ENCODE measurements at regions not wholly inside any gene's neighbourhood (a gene's known extent, or its start where the extent isn't known, plus 50 kb on each side); places are given as distances from the start of the nearest gene placed in this dataset.
A peak's percentile ranks its signal among the peaks of the same experiment; 100 is the strongest.

DNA sequence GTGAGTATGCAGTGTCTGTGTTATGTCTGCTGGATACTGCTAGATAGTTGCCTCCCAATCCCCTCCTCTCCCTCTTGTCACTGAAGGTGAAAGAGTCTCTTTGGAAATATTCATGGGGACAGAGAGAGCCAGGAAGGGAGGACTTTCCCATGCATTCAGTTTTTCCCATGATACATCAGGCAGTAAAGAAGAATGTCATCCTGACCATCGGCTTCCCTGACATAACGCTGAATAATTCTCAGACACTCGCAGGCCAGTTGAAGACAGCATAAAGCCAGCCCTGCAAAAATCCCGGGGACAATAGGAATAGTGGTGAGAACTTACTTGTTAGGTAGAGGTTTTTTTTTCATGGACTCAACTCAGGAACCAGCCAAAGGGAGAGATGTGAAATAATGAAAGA lies 58.1 kb downstream of the KLF4 start:
- no peak for DNase-seq

DNA sequence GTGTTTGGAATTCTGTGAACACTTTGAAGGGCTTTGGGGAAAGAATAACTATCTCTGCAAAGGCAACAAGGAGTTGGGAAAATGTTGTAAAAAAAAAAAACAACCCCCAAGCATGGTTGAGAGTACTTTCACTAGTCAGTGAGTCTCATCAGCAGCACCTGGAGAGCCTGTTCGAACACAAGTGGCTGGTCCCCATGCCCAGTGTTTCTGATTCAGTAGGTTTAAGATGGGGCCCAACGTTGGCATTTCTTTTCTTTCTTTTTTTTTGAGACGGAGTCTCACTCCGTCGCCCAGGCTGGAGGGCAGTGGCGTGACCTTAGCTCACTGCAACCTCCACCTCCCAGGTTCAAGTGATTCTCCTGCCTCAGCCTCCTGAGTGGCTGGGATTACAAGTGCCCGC lies 59.5 kb downstream of the KLF4 start:
- DNase-seq, result no peak

DNA sequence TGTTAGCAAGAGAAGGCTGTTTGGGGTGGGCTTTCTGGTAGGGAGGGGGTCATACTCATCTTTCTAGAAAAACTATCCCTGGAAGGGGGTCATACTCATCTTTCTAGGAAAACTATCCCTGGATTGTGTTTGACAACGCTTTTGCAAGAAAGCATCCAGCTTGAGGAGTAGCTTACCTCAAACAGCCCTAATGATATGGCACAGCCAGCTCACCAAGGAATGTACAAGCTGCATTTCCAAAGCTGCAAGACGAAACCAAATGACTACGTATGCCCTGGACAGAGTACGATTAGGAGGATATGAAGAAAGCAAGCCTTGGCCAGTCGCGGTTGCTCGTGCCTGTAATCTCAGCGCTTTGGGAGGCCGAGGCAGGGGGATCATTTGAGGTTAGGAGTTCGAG lies 63.4 kb downstream of the KLF4 start:
- no peak for DNase-seq

DNA sequence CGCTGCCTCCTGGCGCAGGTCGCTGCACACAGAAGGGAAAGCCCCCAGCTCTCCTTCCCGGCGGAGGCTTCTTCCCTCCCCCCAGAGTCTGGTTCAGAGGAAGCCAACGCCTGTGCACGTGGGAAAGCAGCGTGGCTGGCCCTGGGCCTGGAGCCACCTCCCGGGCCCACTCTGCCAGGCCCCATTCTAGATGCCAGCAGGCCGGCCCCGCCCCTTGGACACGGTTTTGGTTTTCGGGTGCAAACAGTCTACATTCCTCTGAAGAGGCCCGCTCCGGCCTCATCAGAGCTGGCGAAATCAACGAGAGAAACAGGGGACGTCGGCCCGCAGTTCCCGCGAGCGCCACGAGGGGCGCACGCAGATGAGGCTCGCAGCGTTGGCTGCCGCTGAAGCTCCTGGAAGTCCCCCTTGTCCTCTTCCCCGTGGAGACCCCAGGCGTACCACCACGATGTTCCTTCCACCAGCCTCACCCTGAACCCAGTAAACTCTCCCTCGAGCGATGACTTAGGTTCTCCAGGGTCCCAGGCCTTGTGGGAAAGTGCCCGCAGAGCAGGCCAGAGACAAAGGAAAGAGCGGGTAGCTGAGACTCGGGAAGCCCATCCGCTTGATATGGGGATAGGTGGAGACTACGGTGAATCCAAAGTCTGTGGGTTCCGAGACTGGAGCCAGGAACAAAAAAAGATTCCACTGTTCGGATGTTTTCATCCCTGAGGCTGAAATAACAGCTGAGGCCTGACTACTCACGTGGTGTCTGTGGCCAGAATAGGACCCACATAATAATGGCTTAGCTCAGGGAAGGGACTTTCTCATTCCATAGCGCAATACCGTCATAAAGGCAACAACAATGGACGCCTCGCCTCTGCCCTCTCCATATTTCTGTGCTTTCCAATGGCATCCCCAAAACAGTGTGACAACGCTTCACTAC lies 64.2 kb downstream of the KLF4 start:
- DNase-seq, result no peak

DNA sequence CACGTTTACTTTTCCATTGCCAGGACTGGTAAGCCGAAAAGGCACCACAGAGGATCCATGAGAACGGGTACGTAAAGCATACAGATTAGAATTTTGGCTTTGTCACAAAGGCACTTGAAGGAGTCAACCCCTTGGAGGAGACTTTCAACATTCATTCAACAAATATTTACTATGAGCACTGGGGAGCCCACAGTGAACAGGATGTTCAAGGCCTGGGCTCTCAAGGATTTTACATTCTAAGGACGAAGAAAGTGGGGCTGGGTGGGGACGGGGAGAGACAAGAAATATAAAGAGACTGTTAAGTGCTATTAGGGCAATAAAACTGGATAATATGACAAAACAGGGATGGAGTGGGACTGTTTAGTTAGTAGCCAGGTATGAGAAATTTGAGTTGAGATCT lies 66.0 kb downstream of the KLF4 start:
- DNase-seq, result no peak

DNA sequence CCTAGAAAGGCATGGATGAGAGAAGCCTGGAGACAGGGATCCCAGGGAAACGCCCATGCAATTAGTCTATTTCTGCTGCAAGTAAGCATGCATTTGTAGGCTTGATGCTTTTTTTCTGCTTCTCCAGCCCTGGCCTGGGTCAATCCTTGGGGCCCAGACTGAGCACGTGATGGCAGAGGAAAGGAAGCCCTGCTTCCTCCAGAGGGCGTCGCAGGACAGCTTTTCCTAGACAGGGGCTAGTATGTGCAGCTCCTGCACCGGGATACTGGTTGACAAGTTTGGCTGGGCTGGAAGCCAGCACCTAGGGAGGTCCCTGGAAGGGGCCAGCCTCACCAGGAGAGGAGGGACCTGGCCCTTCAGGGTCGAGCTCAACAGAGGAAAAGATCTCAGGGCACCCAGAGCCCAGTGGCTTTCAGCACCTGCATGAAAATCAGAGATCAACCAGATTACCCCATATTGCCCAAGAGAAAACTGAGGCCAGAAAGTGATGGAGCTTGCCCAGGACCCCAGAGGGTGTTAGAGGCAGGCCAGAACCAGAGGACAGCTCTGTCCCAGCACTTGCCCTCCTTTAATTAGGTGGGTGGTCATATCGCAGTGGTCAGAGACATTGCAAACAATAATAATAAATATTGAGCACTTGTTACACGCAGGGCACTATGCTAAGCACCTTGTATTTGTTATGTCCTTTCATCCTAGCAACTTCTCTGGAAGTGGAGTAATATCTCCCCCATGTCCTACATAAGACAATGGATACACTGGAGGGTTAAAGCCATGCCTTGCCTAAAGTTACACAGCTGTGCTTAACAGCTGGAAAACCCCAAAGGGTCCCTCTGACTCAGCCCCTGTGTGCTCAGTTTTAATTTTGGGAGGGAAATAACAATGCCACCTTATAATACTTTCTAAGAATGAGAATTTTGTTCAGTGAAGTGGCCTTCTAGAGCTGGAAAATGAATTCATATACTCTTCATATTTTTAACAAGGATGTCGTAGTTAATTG lies 67.1 kb downstream of the KLF4 start:
- DNase-seq, result peak; percentile 40

DNA sequence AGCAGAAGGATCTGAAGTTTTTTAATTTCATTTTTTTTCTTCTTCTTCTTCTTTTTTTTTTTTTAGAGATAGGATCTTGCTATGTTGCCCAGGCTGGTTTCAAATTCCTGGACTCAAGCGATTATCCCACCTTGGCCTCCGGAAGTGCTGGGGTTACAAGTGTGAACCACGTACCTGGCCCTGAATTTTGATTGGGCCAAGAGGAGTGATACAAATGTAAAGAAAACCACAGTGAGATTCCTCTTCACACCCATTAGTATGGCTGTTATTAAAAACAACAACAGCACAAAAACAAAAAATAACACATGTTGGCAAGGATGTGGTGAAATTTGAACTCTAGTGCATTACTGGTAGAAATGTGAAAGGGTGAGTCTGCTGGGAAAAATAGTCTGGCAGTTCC lies 79.1 kb downstream of the KLF4 start:
- DNase-seq, result no peak

DNA sequence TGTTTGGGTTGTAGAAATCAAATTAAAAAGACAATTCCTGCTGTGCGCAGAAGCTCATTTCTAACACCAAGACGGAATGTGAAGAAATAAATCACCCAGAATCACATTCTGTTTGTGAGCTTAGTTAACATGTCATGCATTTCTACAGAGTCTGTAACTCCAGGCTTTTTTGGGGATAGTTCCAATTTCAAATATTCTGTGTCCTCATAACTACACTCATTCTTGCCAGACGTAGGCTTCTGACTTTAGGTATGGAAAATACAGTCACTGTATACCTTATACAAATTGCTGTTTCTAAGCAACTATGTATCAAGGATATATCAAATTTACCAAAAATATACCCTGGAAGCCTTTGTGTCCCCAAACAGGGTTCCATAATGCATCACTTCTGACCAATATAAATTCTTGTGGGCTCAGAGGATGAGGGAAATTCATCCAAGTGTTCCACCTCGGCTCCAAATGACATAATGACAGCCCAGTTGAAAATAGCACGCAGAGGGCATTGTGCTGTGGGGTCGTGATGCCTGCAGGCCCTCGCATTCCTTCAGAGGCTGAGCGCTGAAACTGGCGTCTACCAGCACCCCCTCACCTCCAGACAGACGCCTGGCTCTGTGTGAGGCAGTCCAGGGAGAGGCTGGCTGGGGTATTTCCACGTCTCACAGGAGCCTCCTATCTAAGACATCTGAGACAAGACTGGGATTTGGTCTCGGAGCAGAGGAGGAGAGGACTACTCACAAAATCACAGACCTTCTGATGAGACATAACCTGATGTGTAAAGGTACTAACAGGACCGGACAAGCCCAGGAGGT lies 79.8 kb downstream of the KLF4 start:
- DNase-seq, result no peak

DNA sequence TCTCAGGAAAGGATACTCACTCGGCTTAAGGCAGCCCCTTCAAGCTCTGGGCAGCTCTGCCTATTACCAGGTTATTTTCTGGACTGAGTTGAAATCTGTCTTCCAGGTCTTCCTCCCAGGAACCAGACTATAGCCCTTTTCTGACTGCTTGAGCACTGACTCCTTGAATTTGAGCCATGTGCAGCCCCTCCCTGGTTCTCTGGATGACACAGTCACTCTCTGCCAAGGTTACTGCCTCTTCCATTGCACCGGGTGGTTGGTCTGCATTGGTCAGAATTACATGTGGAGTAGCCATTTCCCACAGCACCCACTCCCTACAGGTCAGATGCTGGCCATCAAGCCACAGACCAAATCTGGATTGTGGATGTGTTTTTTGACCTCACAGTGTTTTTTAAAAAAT lies 81.9 kb downstream of the KLF4 start:
- no peak for DNase-seq

DNA sequence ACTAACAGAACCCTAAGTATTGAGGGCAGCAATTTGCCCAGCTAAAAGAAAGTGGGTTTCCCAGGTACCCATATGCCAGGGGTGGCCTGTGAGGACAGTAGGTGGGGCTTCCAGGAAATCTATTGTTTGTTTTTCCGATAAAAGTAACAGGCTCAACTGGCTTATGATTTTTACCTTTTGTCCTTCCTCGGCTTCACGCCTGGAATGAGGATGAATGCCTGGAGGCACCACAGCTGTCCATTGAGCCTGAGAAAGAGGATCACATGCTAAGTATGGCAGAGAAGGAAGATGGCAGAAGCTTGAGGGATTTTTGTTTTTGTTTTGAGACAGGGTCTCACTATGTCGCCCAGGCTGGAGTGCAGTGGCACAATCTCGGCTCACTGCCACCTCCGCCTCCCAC lies 84.1 kb downstream of the KLF4 start:
- no peak for DNase-seq

DNA sequence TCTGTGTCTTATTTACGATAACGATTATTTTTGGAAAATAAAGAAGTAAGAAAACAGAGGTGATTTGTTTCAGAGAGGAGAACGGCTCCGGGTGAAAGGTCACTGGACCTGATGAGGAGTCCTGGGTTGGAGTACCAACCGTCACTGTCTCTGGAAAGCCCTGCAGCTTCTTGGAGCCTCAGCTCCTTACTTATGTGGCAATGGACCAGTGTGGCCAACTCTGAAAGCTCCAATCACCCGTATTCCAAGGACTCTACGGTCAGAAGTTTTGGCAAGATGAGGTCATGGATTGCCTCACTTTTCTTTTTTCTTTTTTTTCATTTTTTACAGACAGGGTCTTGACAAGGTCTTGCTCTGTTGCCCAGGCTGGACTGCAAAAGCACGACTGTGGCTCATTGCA lies 84.8 kb downstream of the KLF4 start:
- no peak for DNase-seq

DNA sequence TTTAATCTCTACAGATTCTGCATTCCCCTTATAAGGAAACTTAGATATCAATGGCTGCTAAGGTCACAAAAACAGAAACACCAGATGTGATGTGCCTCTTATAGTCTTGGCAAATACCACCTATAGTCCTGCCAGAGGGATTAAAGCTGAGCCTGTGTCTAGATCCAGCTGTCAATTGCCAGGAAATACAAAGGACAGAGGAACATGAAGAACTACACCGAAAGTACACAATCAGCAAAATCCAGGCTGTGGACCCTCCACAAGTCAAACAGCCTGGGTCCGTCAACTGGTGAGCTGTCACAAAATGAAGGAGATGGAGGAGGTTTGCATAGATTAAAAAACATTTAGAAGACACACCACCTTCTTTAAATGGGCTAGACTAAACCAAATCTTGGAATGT lies 85.4 kb downstream of the KLF4 start:
- DNase-seq, result no peak

DNA sequence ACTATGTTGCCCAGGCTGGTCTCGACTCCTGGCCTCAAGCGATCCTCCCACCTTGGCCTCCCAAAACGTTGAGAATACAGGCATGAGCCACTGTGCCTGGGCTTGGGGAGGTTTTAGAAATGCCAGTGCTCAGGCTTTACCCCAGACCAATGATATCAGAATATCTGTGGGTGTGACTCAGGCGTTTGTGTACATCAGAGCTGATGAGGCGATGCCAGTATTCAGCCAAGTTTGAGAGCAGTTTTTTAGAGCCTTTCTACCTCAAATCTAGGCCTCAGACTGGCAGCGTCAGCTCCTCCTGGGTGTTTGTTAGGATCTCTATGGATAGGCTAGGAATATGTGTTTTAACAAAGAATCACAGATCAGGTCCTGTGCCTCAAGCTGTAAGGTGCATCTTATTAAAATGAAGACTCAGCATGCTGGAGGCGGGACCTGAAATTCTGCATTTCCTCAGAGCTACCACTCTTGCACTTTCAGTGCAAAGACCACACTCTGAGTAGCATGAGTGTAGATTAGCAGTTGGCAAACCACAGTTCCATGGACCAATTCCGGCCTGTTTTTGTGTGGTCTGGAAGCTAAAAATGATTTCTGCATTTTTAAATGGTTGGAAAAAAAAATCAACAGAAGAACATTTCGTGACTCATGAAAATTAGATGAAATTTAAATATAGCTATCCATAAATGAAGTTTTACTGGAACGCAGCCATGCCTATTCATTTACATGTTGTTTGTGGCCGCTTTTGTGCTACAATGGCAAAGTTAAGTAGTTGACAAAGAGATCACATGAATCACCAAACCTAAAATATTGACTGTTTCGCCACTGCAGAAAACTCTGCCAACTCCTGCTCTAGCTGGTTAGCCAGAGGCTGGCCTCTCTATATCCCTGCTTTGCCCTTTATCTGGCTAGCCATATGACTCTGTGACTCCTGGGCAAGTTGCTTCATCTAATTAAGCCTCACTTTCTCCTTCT lies 92.2 kb downstream of the KLF4 start:
- no peak for DNase-seq

DNA sequence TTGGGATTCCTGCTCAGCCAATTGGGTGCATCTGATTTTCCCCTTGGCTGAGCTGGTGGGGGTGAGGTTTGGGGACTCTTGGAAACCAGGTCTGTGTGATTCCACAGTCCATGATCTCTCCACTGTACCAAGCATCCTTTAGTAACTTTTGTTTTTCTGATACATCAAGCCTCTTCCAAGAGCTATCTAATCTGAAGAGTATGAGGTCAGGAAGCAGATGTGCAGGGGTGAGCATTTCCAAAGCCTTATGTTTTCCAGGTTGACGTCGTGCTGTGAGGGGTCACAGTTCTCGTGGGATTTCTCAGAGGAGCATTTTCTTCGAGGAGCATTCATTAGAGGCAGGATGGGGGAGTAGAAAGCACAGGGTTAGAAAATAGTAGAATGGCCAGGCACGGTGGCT lies 95.3 kb downstream of the KLF4 start:
- no peak for DNase-seq

DNA sequence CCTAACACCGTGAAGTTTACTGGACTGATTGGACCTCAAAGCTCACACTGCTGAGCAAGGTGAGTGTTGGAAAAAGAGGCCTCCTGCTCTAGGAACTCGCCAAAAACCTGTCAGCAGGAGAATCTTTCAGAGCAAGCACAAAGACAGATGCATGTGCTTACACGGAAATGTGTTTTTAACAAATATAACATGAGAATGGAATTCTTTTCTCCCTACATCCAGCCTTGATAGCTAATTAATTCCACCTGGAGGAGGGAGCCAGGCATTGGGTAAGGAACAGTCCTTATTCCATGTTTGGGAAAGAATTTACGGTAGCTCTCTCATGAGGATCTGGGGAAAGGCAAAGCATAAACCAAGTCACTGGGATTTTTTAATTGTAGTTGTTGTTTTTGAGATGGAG lies 98.8 kb downstream of the KLF4 start:
- DNase-seq, result no peak

DNA sequence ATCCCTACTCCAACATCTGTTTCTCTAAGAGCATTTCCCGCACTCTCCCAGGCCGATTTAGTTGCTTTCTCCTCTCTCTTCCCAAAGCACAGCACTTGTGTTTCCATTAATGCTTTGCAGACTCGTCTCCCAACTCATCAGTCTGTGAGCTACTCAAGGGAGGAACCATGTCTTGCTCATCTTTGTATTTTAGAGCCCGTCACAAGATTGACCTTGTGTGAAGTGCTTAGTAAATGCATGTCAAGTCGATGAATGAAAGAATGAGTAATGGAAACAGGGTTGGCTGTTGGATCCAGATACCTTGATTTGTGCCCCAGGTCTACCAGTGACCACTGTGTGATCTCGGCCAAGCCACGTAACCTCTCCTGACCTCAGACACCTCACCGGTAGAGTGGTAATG lies 99.3 kb downstream of the KLF4 start:
- DNase-seq, result no peak

DNA sequence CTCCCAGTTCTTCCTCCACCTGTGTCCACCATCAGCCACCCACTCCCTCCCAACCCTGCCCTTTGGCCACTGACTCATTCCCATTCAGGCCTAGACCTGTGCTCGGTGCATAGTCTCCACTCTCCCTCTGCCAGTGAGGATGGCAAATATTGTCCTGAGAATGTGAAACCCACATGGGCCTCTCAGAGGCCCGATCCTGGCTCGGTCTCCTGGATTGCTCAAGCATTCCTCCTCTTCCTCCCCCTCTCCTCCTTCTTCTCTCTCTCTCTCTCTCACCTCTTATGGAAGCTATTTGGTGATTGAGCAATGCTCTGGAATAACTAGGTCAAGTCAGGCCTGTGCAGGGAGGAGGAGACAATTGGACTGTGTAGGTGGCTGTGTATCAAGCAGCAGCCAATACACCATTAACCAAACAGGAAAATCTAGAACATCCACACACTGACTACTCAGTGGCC lies 99.9 kb downstream of the KLF4 start:
- DNase-seq, result no peak

DNA sequence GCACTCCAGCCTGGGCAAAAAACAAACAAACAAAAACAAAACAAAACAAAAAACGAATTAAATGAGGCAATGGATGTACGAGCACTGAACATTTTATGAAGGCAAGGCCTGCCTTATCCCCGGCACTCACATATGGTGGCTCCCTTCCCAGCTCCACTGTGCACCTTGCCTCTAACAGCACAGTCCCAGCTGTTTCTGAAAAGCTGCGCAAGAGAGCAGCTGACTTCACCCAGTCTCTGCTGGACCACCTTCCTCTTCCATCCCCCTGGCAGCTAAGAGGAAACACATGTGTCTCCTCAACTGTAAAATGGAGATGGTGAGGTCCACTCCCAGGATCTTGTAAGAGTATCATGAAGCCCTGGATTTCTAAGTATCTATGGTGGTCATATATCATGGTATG lies 100.7 kb downstream of the KLF4 start:
- no peak for DNase-seq

DNA sequence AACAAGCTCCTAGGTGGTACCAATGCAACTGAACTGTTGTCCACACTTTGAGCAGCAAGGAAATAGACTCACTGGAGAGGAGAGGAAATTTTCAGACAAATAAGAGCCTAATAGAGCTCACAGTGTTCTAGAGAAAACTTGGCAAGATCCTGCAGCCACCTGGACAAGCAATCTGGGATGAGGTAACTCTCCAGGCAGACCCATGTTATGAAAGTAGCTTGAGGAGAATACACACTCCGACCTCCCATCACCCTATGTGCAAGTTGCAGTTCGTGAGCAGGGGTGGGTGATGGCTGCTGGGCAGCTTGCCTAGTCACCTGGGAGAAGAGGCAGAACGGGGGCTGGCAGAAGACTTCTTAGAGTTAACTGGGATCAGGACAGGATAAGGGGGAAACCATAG lies 102.2 kb downstream of the KLF4 start:
- DNase-seq, result no peak

DNA sequence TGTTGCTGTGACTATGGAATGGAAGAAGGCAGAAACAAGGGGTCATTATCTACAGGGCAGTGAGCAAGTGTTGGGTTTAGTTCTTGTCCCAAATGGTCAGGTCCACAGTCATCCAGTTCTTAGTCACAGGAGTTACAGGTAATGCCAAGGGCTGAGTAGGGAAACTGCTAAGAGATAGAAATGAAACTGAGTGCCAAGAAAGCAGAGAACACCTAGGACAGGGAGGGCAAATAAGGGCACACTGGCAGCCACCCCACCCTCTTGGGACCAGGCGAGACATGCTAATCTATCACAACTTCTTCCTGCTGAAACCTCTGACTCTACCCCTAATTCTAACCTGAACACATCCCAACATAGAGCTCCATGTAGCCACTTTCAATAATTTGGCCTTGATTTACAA lies 103.2 kb downstream of the KLF4 start:
- DNase-seq, result no peak
